NT2/D1 (cell line): ENCODE measurements at regions not wholly inside any gene's neighbourhood (a gene's known extent, or its start where the extent isn't known, plus 50 kb on each side); places are given as distances from the start of the nearest gene placed in this dataset.

Experiments used
- DNase-seq: peaks from one replicate; pipeline ENCODE4 v3.0.0-alpha.2; 2011; ENCODE audit warnings: low read depth, low spot score
- H3K27me3 ChIP-seq: 2 replicates; pipeline ENCODE4 v1.6.0; 2011; ENCODE audit warnings: mild to moderate bottlenecking; ENCODE audit not compliant: insufficient read length, insufficient read depth
- H3K36me3 ChIP-seq: 2 replicates; pipeline ENCODE4 v1.6.1; 2011; ENCODE audit warnings: mild to moderate bottlenecking, low read length, mixed read lengths; ENCODE audit not compliant: insufficient read depth, insufficient read length
- H3K4me1 ChIP-seq: 2 replicates; pipeline ENCODE4 v1.5.1; 2011; ENCODE audit not compliant: insufficient read depth, insufficient read length
- H3K4me3 ChIP-seq: 2 replicates; pipeline ENCODE4 v1.5.1; 2011; ENCODE audit warnings: low read depth; ENCODE audit not compliant: insufficient read length
- H3K9ac ChIP-seq: 2 replicates; pipeline ENCODE4 v1.6.0; 2011; ENCODE audit warnings: low read depth; ENCODE audit not compliant: insufficient read length
- H3K9me3 ChIP-seq: 2 replicates; pipeline ENCODE4 v1.5.1; 2011; ENCODE audit warnings: mild to moderate bottlenecking, low read length; ENCODE audit not compliant: insufficient read depth
- SUZ12 ChIP-seq: IDR thresholded peaks from 2 replicates; pipeline ENCODE4 v1.6.1; 2011; ENCODE audit not compliant: insufficient read length, insufficient read depth; ENCODE audit errors: extremely low read depth
- YY1 ChIP-seq: IDR thresholded peaks from 2 replicates; pipeline ENCODE4 v1.6.1; 2011; ENCODE audit not compliant: insufficient read length, insufficient read depth
- ZNF274 ChIP-seq: IDR thresholded peaks from 2 replicates; pipeline ENCODE4 v1.6.1; 2011; ENCODE audit warnings: mild to moderate bottlenecking, low read depth, low read length

DNA sequence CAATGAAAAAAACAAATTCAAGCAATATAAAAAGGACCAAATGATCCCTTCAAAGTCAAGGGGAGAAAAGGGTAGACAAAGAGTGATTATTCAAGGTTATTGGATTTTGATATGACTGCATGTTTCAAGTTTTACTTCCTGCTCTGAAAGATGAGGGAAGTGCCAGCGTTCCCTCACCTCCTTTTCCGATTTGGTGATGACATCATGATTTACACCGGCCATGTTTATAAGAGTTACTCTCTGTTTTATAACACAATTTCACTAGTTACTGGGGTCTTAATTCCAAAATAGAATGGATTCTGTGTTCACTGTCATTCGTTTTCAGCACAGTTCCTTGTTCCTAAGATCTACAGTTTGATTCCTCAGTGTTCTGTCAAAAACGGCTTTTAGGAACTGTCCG, 60.5 kb upstream of the CPXM2 start:
- no peaks in the 10 kb centered on the region for H3K4me1 ChIP-seq
- TF ChIP-seq YY1 = no peak
- no peak for TF ChIP-seq SUZ12
- TF ChIP-seq ZNF274 = no peak
- no peaks in the 10 kb centered on the region for H3K9me3 ChIP-seq
- no peaks in the 10 kb centered on the region for H3K27me3 ChIP-seq
- no peak overlapping the region for H3K9ac ChIP-seq
- no peak for DNase-seq
- H3K4me3 ChIP-seq = no peak overlapping the region
- H3K36me3 ChIP-seq = no peaks in the 10 kb centered on the region

GRCh38 chr10:123948030-123948823, 56.6 kb upstream of the CPXM2 start:
- no peaks in the 10 kb centered on the region for H3K36me3 ChIP-seq
- no peaks in the 10 kb centered on the region for H3K9me3 ChIP-seq
- H3K9ac ChIP-seq = no peak overlapping the region
- TF ChIP-seq SUZ12 = no peak
- no peak for TF ChIP-seq ZNF274
- no peak for TF ChIP-seq YY1
- no peaks in the 10 kb centered on the region for H3K27me3 ChIP-seq
- no peak overlapping the region for H3K4me3 ChIP-seq
- DNase-seq = no peak
- H3K4me1 ChIP-seq = no peaks in the 10 kb centered on the region

GRCh38 chr10:123945325-123945920, 53.8 kb upstream of the CPXM2 start:
- no peak overlapping the region for H3K9ac ChIP-seq
- H3K4me3 ChIP-seq = no peak overlapping the region
- H3K27me3 ChIP-seq = no peaks in the 10 kb centered on the region
- peak; percentile 20 for DNase-seq
- no peak for TF ChIP-seq YY1
- TF ChIP-seq ZNF274 = no peak
- TF ChIP-seq SUZ12 = no peak
- H3K36me3 ChIP-seq = no peaks in the 10 kb centered on the region
- H3K9me3 ChIP-seq = no peaks in the 10 kb centered on the region
- no peaks in the 10 kb centered on the region for H3K4me1 ChIP-seq

DNA sequence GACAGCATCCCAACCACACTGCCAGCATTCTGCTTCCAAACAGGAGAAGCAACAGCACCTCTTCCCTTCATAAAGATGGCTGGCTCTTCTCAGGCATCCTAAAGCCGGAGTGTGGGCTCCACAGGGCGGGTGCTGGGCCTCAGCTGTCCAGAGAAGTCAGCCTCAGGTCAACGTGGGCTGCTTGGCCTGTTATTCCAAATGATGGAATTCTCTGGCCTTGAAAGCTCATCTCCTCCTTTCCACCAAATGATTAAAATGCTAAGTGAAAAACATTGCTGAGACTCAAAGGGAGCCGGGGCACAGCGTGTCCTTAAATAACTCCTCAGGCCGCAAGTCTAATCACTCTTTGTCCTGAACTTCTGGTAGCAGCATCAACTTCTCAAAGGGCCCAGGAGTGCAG, 53.1 kb upstream of the CPXM2 start:
- TF ChIP-seq SUZ12 (no peak), YY1 (no peak), ZNF274 (no peak)
- no peak for DNase-seq
- no peaks in the 10 kb centered on the region for H3K36me3 ChIP-seq
- H3K9ac ChIP-seq = no peak overlapping the region
- H3K27me3 ChIP-seq = no peaks in the 10 kb centered on the region
- no peaks in the 10 kb centered on the region for H3K4me1 ChIP-seq
- no peaks in the 10 kb centered on the region for H3K9me3 ChIP-seq
- no peak overlapping the region for H3K4me3 ChIP-seq

- Histone ChIP-seq H3K4me3 (no peak overlapping the region), H3K27me3 (no peaks in the 10 kb centered on the region), H3K36me3 (no peaks in the 10 kb centered on the region), H3K4me1 (no peaks in the 10 kb centered on the region), H3K9ac (no peak overlapping the region), H3K9me3 (no peaks in the 10 kb centered on the region)
- TF ChIP-seq YY1 (no peak), SUZ12 (no peak), ZNF274 (no peak)
- no peak for DNase-seq
These were observed 51.7 kb upstream of the CPXM2 start for GRCh38 chr10:123943307-123943706.

GRCh38 chr10:123942114-123942861, 50.7 kb upstream of the CPXM2 start:
- Histone ChIP-seq H3K36me3 (no peaks in the 10 kb centered on the region), H3K9me3 (no peaks in the 10 kb centered on the region), H3K9ac (no peak overlapping the region), H3K4me1 (no peaks in the 10 kb centered on the region), H3K4me3 (no peak overlapping the region), H3K27me3 (no peaks in the 10 kb centered on the region)
- no peak for TF ChIP-seq SUZ12
- no peak for DNase-seq
